ENCODE measurements at regions not wholly inside any gene's neighbourhood (a gene's known extent, or its start where the extent isn't known, plus 50 kb on each side); places are given as distances from the start of the nearest gene placed in this dataset.

DNA sequence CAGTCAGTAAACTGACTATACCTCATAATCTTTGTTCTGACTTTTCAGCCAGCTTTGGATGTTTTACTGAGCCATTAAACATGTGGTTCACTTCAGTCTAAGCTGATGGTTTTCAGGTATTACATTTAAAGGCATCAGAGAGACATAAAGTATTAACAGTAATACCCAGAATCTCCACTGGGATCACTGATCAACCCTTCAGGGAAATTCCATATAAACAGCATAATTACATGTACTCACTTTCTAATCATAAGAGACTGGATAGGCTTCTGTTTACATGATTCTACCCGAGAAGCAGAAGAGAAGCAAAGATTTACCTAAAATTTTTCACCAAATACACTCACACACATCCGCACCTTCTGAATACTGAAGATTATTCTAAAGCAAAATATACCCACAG lies 186.7 kb upstream of the FREM1 start:
- TF ChIP-seq, protein P1, sequence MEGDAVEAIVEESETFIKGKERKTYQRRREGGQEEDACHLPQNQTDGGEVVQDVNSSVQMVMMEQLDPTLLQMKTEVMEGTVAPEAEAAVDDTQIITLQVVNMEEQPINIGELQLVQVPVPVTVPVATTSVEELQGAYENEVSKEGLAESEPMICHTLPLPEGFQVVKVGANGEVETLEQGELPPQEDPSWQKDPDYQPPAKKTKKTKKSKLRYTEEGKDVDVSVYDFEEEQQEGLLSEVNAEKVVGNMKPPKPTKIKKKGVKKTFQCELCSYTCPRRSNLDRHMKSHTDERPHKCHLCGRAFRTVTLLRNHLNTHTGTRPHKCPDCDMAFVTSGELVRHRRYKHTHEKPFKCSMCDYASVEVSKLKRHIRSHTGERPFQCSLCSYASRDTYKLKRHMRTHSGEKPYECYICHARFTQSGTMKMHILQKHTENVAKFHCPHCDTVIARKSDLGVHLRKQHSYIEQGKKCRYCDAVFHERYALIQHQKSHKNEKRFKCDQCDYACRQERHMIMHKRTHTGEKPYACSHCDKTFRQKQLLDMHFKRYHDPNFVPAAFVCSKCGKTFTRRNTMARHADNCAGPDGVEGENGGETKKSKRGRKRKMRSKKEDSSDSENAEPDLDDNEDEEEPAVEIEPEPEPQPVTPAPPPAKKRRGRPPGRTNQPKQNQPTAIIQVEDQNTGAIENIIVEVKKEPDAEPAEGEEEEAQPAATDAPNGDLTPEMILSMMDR (IDR thresholded peaks at IDR 0.05), result no peak
- TF ChIP-seq POLR2A (IDR thresholded peaks at IDR 0.05) (no peak), POLR2AphosphoS5 (IDR thresholded peaks at IDR 0.05) (no peak)

Measured in sigmoid colon (tissue), 4 donors.